WTC11 (cell line): ENCODE measurements at regions not wholly inside any gene's neighbourhood (a gene's known extent, or its start where the extent isn't known, plus 50 kb on each side); places are given as distances from the start of the nearest gene placed in this dataset.

Experiments
- ATAC-seq: fragments of 200-7000 bp; cut with Tn5 transposase; 2 replicates; pipeline ENCODE4 v1.10.0; 2021; ENCODE audit warnings: mild to moderate bottlenecking, moderate library complexity
- CTCF ChIA-PET: fragments of 300-600 bp; sonication (Branson Sonifier 250); formaldehyde crosslinking; loops from one replicate; lab custom pipeline; 2021; ENCODE audit warnings: antibody characterized with exemption; lab: Charles Lee
- POLR2A ChIA-PET: fragments of 350-600 bp; sonication (Branson Sonifier 250); formaldehyde crosslinking; loops from one replicate; lab custom pipeline; 2021; ENCODE audit warnings: antibody characterized with exemption; lab: Charles Lee
- DNase-seq: peaks from one replicate; pipeline ENCODE4 v3.0.0; 2021; ENCODE audit warnings: low spot score
- H3K27ac Mint-ChIP-seq: 2 replicates; pipeline ENCODE4 v1.8.0; 2021; ENCODE audit warnings: mixed read lengths
- H3K27me3 Mint-ChIP-seq: 2 replicates; pipeline ENCODE4 v1.8.0; 2021; ENCODE audit warnings: low read depth, mild to moderate bottlenecking, moderate library complexity, mixed read lengths
- H3K36me3 Mint-ChIP-seq: 2 replicates; pipeline ENCODE4 v1.8.0; 2021; ENCODE audit warnings: mixed read lengths
- H3K4me1 Mint-ChIP-seq: 2 replicates; pipeline ENCODE4 v1.8.0; 2022; ENCODE audit warnings: mixed read lengths
- H3K4me3 Mint-ChIP-seq: 2 replicates; pipeline ENCODE4 v1.8.0; 2021; ENCODE audit warnings: mild to moderate bottlenecking, moderate library complexity, mixed read lengths
- H3K9me3 Mint-ChIP-seq: 2 replicates; pipeline ENCODE4 v1.8.0; 2021; ENCODE audit warnings: mixed read lengths
- EMX1 ChIP-seq: fragments of 250-450 bp; sonication (Bioruptor Pico); IDR thresholded peaks from 2 replicates; pipeline ENCODE4 v1.8.0; 2021; ENCODE audit warnings: mild to moderate bottlenecking
- IRF2 ChIP-seq: sonication (generic); formaldehyde crosslinking; IDR thresholded peaks from 2 replicates; pipeline ENCODE4 v1.8.0; 2022; ENCODE audit warnings: low read depth, missing genetic modification reagents, borderline replicate concordance
- JAZF1 ChIP-seq: fragments of 250-450 bp; sonication (Bioruptor Pico); IDR thresholded peaks from 2 replicates; pipeline ENCODE4 v1.9.0; 2021; ENCODE audit warnings: moderate library complexity, mild to moderate bottlenecking, inconsistent platforms
- MXD4 ChIP-seq: fragments of 250-450 bp; sonication (Bioruptor Pico); IDR thresholded peaks from 2 replicates; pipeline ENCODE4 v1.8.0; 2021; ENCODE audit warnings: mild to moderate bottlenecking, moderate library complexity, borderline replicate concordance
- NFATC4 ChIP-seq: fragments of 250-450 bp; sonication (Bioruptor Pico); IDR thresholded peaks from 2 replicates; pipeline ENCODE4 v1.9.0; 2021; ENCODE audit warnings: mild to moderate bottlenecking
- NFE2L1 ChIP-seq: sonication (generic); formaldehyde crosslinking; IDR thresholded peaks from 2 replicates; pipeline ENCODE4 v1.8.1; 2023; ENCODE audit warnings: missing genetic modification reagents
- NR2C2 ChIP-seq: sonication (generic); formaldehyde crosslinking; IDR thresholded peaks from 2 replicates; pipeline ENCODE4 v1.8.0; 2022; ENCODE audit warnings: mild to moderate bottlenecking, missing genetic modification reagents
- OVOL2 ChIP-seq: fragments of 250-450 bp; sonication (Bioruptor Pico); IDR thresholded peaks from 2 replicates; pipeline ENCODE4 v1.9.0; 2021; ENCODE audit warnings: mild to moderate bottlenecking, borderline replicate concordance
- TEAD1 ChIP-seq: sonication (generic); formaldehyde crosslinking; IDR thresholded peaks from 2 replicates; pipeline ENCODE4 v1.8.0; 2022; ENCODE audit warnings: mild to moderate bottlenecking, missing genetic modification reagents
- ZBTB21 ChIP-seq: sonication (generic); formaldehyde crosslinking; IDR thresholded peaks from 2 replicates; pipeline ENCODE4 v1.8.1; 2023; ENCODE audit warnings: mild to moderate bottlenecking, missing genetic modification reagents, borderline replicate concordance
- ZNF219 ChIP-seq: sonication (generic); formaldehyde crosslinking; IDR thresholded peaks from 2 replicates; pipeline ENCODE4 v1.8.0; 2023; ENCODE audit warnings: missing genetic modification reagents, mild to moderate bottlenecking, borderline replicate concordance
- TF ChIP-seq, protein P1 (sequence below): fragments of 250-450 bp; sonication (Bioruptor Pico); IDR thresholded peaks from 2 replicates; pipeline ENCODE4 v1.9.0; 2021; ENCODE audit warnings: moderate library complexity, mild to moderate bottlenecking, inconsistent platforms, borderline replicate concordance
- TF ChIP-seq, protein P2 (sequence below): sonication (generic); formaldehyde crosslinking; IDR thresholded peaks from 2 replicates; pipeline ENCODE4 v1.8.1; 2023; ENCODE audit warnings: mild to moderate bottlenecking, moderate library complexity, missing genetic modification reagents
- TF ChIP-seq, protein P3 (sequence below): sonication (generic); formaldehyde crosslinking; IDR thresholded peaks from 2 replicates; pipeline ENCODE4 v1.8.1; 2022; ENCODE audit warnings: low read depth, mild to moderate bottlenecking, moderate library complexity, missing genetic modification reagents, borderline replicate concordance
- TF ChIP-seq, protein P4 (sequence below): sonication (generic); formaldehyde crosslinking; conservative IDR thresholded peaks from 2 replicates; pipeline ENCODE4 v1.8.1; 2022; ENCODE audit warnings: mild to moderate bottlenecking, missing genetic modification reagents
- TF ChIP-seq, protein P5 (sequence below): sonication (generic); formaldehyde crosslinking; conservative IDR thresholded peaks from 2 replicates; pipeline ENCODE4 v1.8.1; 2023; ENCODE audit warnings: mild to moderate bottlenecking, low read depth, missing genetic modification reagents, moderate library complexity
- TF ChIP-seq, protein P6 (sequence below): fragments of 250-450 bp; sonication (Bioruptor Pico); IDR thresholded peaks from 2 replicates; pipeline ENCODE4 v2.1.2; 2022; ENCODE audit warnings: mild to moderate bottlenecking, moderate library complexity

DNA sequence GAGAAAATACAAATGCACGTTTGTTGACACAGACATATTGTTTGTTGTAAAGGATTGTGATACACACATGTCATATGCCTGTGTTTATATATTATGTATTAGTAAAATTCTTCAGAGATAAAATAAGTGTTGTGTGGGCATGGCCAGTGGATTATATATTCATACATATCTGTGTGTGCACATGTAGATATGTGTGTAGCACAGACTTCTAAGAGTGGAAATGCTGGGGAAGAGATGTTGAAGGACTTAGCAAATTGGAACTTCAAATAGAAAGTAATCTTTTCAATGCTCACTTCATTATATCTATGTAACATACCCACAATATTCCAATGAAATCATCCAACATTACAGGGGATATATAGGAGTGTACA is 413.2 kb downstream of the LMO7 start (continued):
- TF ChIP-seq, protein P1, sequence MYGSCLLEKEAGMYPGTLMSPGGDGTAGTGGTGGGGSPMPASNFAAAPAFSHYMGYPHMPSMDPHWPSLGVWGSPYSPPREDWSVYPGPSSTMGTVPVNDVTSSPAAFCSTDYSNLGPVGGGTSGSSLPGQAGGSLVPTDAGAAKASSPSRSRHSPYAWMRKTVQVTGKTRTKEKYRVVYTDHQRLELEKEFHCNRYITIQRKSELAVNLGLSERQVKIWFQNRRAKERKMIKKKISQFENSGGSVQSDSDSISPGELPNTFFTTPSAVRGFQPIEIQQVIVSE: no peak
- TF ChIP-seq, protein P2, sequence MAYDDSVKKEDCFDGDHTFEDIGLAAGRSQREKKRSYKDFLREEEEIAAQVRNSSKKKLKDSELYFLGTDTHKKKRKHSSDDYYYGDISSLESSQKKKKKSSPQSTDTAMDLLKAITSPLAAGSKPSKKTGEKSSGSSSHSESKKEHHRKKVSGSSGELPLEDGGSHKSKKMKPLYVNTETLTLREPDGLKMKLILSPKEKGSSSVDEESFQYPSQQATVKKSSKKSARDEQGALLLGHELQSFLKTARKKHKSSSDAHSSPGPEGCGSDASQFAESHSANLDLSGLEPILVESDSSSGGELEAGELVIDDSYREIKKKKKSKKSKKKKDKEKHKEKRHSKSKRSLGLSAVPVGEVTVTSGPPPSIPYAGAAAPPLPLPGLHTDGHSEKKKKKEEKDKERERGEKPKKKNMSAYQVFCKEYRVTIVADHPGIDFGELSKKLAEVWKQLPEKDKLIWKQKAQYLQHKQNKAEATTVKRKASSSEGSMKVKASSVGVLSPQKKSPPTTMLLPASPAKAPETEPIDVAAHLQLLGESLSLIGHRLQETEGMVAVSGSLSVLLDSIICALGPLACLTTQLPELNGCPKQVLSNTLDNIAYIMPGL: no peak
- TF ChIP-seq NR2C2 (no peak), IRF2 (CRISPR knock-in tag) (no peak), ZBTB21 (no peak), MXD4 (CRISPR knock-in tag) (no peak), ZNF219 (CRISPR knock-in tag) (no peak), TEAD1 (no peak)
- TF ChIP-seq, protein P3, sequence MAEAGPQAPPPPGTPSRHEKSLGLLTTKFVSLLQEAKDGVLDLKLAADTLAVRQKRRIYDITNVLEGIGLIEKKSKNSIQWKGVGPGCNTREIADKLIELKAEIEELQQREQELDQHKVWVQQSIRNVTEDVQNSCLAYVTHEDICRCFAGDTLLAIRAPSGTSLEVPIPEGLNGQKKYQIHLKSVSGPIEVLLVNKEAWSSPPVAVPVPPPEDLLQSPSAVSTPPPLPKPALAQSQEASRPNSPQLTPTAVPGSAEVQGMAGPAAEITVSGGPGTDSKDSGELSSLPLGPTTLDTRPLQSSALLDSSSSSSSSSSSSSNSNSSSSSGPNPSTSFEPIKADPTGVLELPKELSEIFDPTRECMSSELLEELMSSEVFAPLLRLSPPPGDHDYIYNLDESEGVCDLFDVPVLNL (CRISPR knock-in tag): no peak
- TF ChIP-seq, protein P4, sequence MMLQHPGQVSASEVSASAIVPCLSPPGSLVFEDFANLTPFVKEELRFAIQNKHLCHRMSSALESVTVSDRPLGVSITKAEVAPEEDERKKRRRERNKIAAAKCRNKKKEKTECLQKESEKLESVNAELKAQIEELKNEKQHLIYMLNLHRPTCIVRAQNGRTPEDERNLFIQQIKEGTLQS (CRISPR knock-in tag): no peak
- TF ChIP-seq, all 79 proteins: peak for 0

DNA sequence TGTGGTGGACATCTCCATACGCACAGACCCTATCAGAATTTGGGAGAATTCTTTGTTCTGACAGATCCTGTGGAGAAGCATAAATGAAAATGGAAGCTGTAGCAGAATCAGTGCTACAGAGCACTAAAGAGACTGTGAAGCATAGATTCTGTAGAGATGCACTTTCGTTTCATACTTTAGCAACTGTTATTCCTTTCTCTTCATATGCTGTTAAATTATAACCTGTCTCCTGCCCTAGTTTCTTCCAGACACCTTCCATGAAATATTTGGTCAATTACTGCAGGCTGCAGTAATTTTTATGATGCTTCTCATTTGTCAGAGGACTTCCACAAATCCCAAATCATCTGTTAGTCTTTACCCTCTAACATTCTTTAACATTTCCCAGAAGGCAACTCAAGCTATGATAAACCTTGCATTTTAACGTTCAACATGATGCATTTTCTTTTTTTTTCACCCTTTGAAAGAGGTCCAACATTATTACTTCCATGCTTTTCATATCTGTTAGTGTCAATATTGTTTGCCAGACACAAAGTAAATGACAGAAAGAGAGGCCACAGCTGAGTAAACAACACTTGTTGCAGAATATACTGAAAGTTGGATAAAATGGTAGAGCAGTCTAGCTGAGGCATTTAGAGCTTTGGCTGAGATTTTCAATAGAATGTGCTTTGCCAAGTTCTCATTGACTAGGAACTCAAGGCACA is 412.7 kb downstream of the LMO7 start:
- no peak overlapping the region for H3K27ac Mint-ChIP-seq
- no peak overlapping the region for H3K4me3 Mint-ChIP-seq
- H3K9me3 Mint-ChIP-seq: no peaks in the 10 kb centered on the region
- no peaks in the 10 kb centered on the region for H3K27me3 Mint-ChIP-seq
- TF ChIP-seq NFATC4 (CRISPR knock-in tag): no peak
- TF ChIP-seq, protein P5, sequence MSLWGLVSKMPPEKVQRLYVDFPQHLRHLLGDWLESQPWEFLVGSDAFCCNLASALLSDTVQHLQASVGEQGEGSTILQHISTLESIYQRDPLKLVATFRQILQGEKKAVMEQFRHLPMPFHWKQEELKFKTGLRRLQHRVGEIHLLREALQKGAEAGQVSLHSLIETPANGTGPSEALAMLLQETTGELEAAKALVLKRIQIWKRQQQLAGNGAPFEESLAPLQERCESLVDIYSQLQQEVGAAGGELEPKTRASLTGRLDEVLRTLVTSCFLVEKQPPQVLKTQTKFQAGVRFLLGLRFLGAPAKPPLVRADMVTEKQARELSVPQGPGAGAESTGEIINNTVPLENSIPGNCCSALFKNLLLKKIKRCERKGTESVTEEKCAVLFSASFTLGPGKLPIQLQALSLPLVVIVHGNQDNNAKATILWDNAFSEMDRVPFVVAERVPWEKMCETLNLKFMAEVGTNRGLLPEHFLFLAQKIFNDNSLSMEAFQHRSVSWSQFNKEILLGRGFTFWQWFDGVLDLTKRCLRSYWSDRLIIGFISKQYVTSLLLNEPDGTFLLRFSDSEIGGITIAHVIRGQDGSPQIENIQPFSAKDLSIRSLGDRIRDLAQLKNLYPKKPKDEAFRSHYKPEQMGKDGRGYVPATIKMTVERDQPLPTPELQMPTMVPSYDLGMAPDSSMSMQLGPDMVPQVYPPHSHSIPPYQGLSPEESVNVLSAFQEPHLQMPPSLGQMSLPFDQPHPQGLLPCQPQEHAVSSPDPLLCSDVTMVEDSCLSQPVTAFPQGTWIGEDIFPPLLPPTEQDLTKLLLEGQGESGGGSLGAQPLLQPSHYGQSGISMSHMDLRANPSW (CRISPR knock-in tag): no peak
- H3K4me1 Mint-ChIP-seq: no peaks in the 10 kb centered on the region
- ChIA-PET CTCF (interaction anchor here (1.1 to 1.4 kb wide), 2 partner anchors 10 to 29 kb away, joined by 3 to 5 read pairs; no protein-coding TSS in a partner anchor), POLR2A (interaction anchor here (0.5 kb wide), 1 partner anchor 9 kb away, joined by 3 read pairs; no protein-coding TSS in a partner anchor)
- ATAC-seq: no peak
- no peaks in the 10 kb centered on the region for H3K36me3 Mint-ChIP-seq
- no peak for DNase-seq

DNA sequence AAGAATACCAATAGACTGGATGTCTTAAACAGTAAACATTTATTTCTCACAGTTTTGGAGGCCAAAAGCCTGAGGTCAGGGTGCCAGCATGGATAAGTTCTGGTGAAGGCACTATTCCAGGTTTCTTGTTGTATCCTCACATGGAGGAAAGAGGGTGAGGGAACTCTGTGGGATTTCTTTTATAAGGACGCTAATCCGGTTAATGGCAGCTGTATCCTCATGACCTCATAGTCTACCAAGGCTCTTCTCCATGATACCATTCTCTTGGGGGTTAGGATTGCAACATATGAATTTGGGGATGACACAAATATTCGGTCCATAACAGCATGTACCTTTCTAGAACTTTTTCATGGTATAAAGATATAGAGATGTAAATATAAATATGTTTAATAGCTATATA is 412.0 kb downstream of the LMO7 start:
- H3K4me1 Mint-ChIP-seq: no peaks in the 10 kb centered on the region
- POLR2A ChIA-PET: no interaction called here

More for the DNA sequence above, 412.0 kb downstream of the LMO7 start:
- CTCF ChIA-PET: interaction anchor here (1.1 to 1.4 kb wide), 2 partner anchors 9 to 29 kb away, joined by 3 to 5 read pairs; no protein-coding TSS in a partner anchor
- no peak for TF ChIP-seq JAZF1 (CRISPR knock-in tag)
- TF ChIP-seq, protein P5 (CRISPR knock-in tag): no peak
- TF ChIP-seq, protein P6, sequence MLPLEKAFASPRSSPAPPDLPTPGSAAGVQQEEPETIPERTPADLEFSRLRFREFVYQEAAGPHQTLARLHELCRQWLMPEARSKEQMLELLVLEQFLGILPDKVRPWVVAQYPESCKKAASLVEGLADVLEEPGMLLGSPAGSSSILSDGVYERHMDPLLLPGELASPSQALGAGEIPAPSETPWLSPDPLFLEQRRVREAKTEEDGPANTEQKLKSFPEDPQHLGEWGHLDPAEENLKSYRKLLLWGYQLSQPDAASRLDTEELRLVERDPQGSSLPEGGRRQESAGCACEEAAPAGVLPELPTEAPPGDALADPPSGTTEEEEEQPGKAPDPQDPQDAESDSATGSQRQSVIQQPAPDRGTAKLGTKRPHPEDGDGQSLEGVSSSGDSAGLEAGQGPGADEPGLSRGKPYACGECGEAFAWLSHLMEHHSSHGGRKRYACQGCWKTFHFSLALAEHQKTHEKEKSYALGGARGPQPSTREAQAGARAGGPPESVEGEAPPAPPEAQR (CRISPR knock-in tag): no peak
- TF ChIP-seq EMX1 (CRISPR knock-in tag): no peak
- TF ChIP-seq, protein P1: no peak
- TF ChIP-seq NFE2L1 (CRISPR knock-in tag): no peak
- TF ChIP-seq OVOL2 (CRISPR knock-in tag): no peak
- ATAC-seq (no peak), DNase-seq (no peak)
- H3K27me3 Mint-ChIP-seq: no peaks in the 10 kb centered on the region
- H3K27ac Mint-ChIP-seq: no peak overlapping the region
- no peaks in the 10 kb centered on the region for H3K36me3 Mint-ChIP-seq
- H3K9me3 Mint-ChIP-seq: no peaks in the 10 kb centered on the region
- no peak overlapping the region for H3K4me3 Mint-ChIP-seq
